ENCODE measurements at regions not wholly inside any gene's neighbourhood (a gene's known extent, or its start where the extent isn't known, plus 50 kb on each side); places are given as distances from the start of the nearest gene placed in this dataset.
"Not testable (repeated sequence)": the region's sequence is repeated elsewhere in the genome, so short reads cannot be mapped to it uniquely, and the experiment has no call there.

- H3K36me3 ChIP-seq (ENCODE audit: control insufficient read depth, insufficient read depth, low read length), result no peaks in the 10 kb centered on the region
- H3K9me3 ChIP-seq (ENCODE audit: control insufficient read depth, low read length), result no peaks in the 10 kb centered on the region
- H3K4me3 ChIP-seq (ENCODE audit: low read length), result no peak overlapping the region
- H3K4me1 ChIP-seq (ENCODE audit: control insufficient read depth, insufficient read depth, low read length), result peaks cover 22% of the 10 kb centered on the region
- H3K9ac ChIP-seq (ENCODE audit: low read length), result peak overlapping the region; percentile 34
- H3K27me3 ChIP-seq (ENCODE audit: control insufficient read depth, insufficient read depth, low read length), result no peaks in the 10 kb centered on the region
These were observed 116.6 kb upstream of the FAT1 start for GRCh38 chr4:186840222-186840701.

GRCh38 chr4:186840771-186841301, 117.2 kb upstream of the FAT1 start:
- Histone ChIP-seq H3K4me3 (ENCODE audit: low read length) (no peak overlapping the region), H3K36me3 (ENCODE audit: control insufficient read depth, insufficient read depth, low read length) (no peaks in the 10 kb centered on the region), H3K4me1 (ENCODE audit: control insufficient read depth, insufficient read depth, low read length) (peaks cover 27% of the 10 kb centered on the region), H3K9me3 (ENCODE audit: control insufficient read depth, low read length) (no peaks in the 10 kb centered on the region), H3K27me3 (ENCODE audit: control insufficient read depth, insufficient read depth, low read length) (no peaks in the 10 kb centered on the region), H3K9ac (ENCODE audit: low read length) (no peak overlapping the region)

- Histone ChIP-seq H3K4me3 (ENCODE audit: low read length) (no peak overlapping the region), H3K9ac (ENCODE audit: low read length) (peak overlapping the region; percentile 60), H3K9me3 (ENCODE audit: control insufficient read depth, low read length) (no peaks in the 10 kb centered on the region), H3K4me1 (ENCODE audit: control insufficient read depth, insufficient read depth, low read length) (peaks cover 27% of the 10 kb centered on the region), H3K27me3 (ENCODE audit: control insufficient read depth, insufficient read depth, low read length) (no peaks in the 10 kb centered on the region), H3K36me3 (ENCODE audit: control insufficient read depth, insufficient read depth, low read length) (no peaks in the 10 kb centered on the region)
These were observed 120.5 kb upstream of the FAT1 start for GRCh38 chr4:186844059-186844681.

- H3K4me3 ChIP-seq (ENCODE audit: low read length), result no peak overlapping the region
- H3K36me3 ChIP-seq (ENCODE audit: control insufficient read depth, insufficient read depth, low read length), result no peaks in the 10 kb centered on the region
- H3K9ac ChIP-seq (ENCODE audit: low read length), result peak overlapping the region; percentile 5
- H3K27me3 ChIP-seq (ENCODE audit: control insufficient read depth, insufficient read depth, low read length), result no peaks in the 10 kb centered on the region
- H3K9me3 ChIP-seq (ENCODE audit: control insufficient read depth, low read length), result no peaks in the 10 kb centered on the region
- H3K4me1 ChIP-seq (ENCODE audit: control insufficient read depth, insufficient read depth, low read length), result peaks cover 27% of the 10 kb centered on the region
These were observed 121.6 kb upstream of the FAT1 start for GRCh38 chr4:186845137-186845842.

GRCh38 chr4:186846426-186846825, 122.8 kb upstream of the FAT1 start:
- no peak overlapping the region for H3K9ac ChIP-seq (ENCODE audit: low read length)
- peaks cover 24% of the 10 kb centered on the region for H3K4me1 ChIP-seq (ENCODE audit: control insufficient read depth, insufficient read depth, low read length)
- no peak overlapping the region for H3K4me3 ChIP-seq (ENCODE audit: low read length)
- H3K9me3 ChIP-seq (ENCODE audit: control insufficient read depth, low read length), result no peaks in the 10 kb centered on the region
- H3K36me3 ChIP-seq (ENCODE audit: control insufficient read depth, insufficient read depth, low read length), result no peaks in the 10 kb centered on the region
- no peaks in the 10 kb centered on the region for H3K27me3 ChIP-seq (ENCODE audit: control insufficient read depth, insufficient read depth, low read length)

GRCh38 chr4:186847429-186848131, 123.9 kb upstream of the FAT1 start:
- not testable (repeated sequence) for H3K9ac ChIP-seq (ENCODE audit: low read length); H3K4me3 ChIP-seq (ENCODE audit: low read length); H3K9me3 ChIP-seq (ENCODE audit: control insufficient read depth, low read length); H3K36me3 ChIP-seq (ENCODE audit: control insufficient read depth, insufficient read depth, low read length); H3K27me3 ChIP-seq (ENCODE audit: control insufficient read depth, insufficient read depth, low read length)
- H3K4me1 ChIP-seq (ENCODE audit: control insufficient read depth, insufficient read depth, low read length), result peaks cover 24% of the 10 kb centered on the region

GRCh38 chr4:186848437-186848836, 124.8 kb upstream of the FAT1 start:
- Histone ChIP-seq H3K4me3 (ENCODE audit: low read length) (no peak overlapping the region), H3K9me3 (ENCODE audit: control insufficient read depth, low read length) (no peaks in the 10 kb centered on the region), H3K9ac (ENCODE audit: low read length) (no peak overlapping the region), H3K27me3 (ENCODE audit: control insufficient read depth, insufficient read depth, low read length) (no peaks in the 10 kb centered on the region), H3K4me1 (ENCODE audit: control insufficient read depth, insufficient read depth, low read length) (peaks cover 21% of the 10 kb centered on the region), H3K36me3 (ENCODE audit: control insufficient read depth, insufficient read depth, low read length) (no peaks in the 10 kb centered on the region)

GRCh38 chr4:186851291-186852072, 127.8 kb upstream of the FAT1 start:
- no peaks in the 10 kb centered on the region for H3K9me3 ChIP-seq (ENCODE audit: control insufficient read depth, low read length)
- H3K4me3 ChIP-seq (ENCODE audit: low read length), result no peak overlapping the region
- H3K4me1 ChIP-seq (ENCODE audit: control insufficient read depth, insufficient read depth, low read length), result no peaks in the 10 kb centered on the region
- H3K9ac ChIP-seq (ENCODE audit: low read length), result no peak overlapping the region
- H3K36me3 ChIP-seq (ENCODE audit: control insufficient read depth, insufficient read depth, low read length), result no peaks in the 10 kb centered on the region
- no peaks in the 10 kb centered on the region for H3K27me3 ChIP-seq (ENCODE audit: control insufficient read depth, insufficient read depth, low read length)

GRCh38 chr4:186852073-186852420, 128.4 kb upstream of the FAT1 start:
- Histone ChIP-seq H3K9ac (ENCODE audit: low read length) (no peak overlapping the region), H3K36me3 (ENCODE audit: control insufficient read depth, insufficient read depth, low read length) (no peaks in the 10 kb centered on the region), H3K4me1 (ENCODE audit: control insufficient read depth, insufficient read depth, low read length) (no peaks in the 10 kb centered on the region), H3K9me3 (ENCODE audit: control insufficient read depth, low read length) (no peaks in the 10 kb centered on the region), H3K4me3 (ENCODE audit: low read length) (no peak overlapping the region), H3K27me3 (ENCODE audit: control insufficient read depth, insufficient read depth, low read length) (no peaks in the 10 kb centered on the region)

GRCh38 chr4:186852964-186853391, 129.3 kb upstream of the FAT1 start:
- no peaks in the 10 kb centered on the region for H3K27me3 ChIP-seq (ENCODE audit: control insufficient read depth, insufficient read depth, low read length)
- no peaks in the 10 kb centered on the region for H3K36me3 ChIP-seq (ENCODE audit: control insufficient read depth, insufficient read depth, low read length)
- H3K4me1 ChIP-seq (ENCODE audit: control insufficient read depth, insufficient read depth, low read length), result no peaks in the 10 kb centered on the region
- H3K9ac ChIP-seq (ENCODE audit: low read length), result no peak overlapping the region
- H3K9me3 ChIP-seq (ENCODE audit: control insufficient read depth, low read length), result no peaks in the 10 kb centered on the region
- H3K4me3 ChIP-seq (ENCODE audit: low read length), result no peak overlapping the region

- no peaks in the 10 kb centered on the region for H3K4me1 ChIP-seq (ENCODE audit: control insufficient read depth, insufficient read depth, low read length)
- H3K4me3 ChIP-seq (ENCODE audit: low read length), result no peak overlapping the region
These were observed 130.6 kb upstream of the FAT1 start for GRCh38 chr4:186854256-186854655.

More at GRCh38 chr4:186854256-186854655, 130.6 kb upstream of the FAT1 start:
- Histone ChIP-seq H3K27me3 (ENCODE audit: control insufficient read depth, insufficient read depth, low read length) (no peaks in the 10 kb centered on the region), H3K9ac (ENCODE audit: low read length) (no peak overlapping the region), H3K36me3 (ENCODE audit: control insufficient read depth, insufficient read depth, low read length) (no peaks in the 10 kb centered on the region), H3K9me3 (ENCODE audit: control insufficient read depth, low read length) (no peaks in the 10 kb centered on the region)
